ENCODE measurements at regions not wholly inside any gene's neighbourhood (a gene's known extent, or its start where the extent isn't known, plus 50 kb on each side); places are given as distances from the start of the nearest gene placed in this dataset.

DNA sequence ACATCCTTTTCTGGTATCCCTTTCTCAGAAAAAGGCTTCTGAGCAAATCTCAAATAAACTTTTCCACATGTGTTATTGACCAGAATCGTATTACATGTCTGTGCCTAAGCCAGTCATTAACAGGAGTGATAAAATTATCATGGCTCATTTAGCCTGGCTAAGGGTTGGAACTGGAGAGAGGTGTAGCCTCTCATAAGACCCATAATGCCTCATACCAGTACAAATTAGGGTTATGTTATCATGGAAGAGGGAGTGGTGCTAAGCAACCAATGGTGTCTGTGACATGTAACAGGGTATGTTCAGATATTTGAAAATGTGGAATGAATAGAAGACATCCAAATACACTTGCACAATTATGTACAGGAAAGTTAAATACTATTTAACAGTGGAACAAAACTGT lies 99.6 kb upstream of the CCDC160 start:
- POLR2A ChIA-PET = no interaction called here
- Histone ChIP-seq H3K36me3 (ENCODE audit: control insufficient read depth, insufficient read depth, low read length) (no peaks in the 10 kb centered on the region), H3K9me3 (replicated peaks; ENCODE audit: control insufficient read depth, insufficient read depth, low read depth, low read length) (no peaks in the 10 kb centered on the region), H2AFZ (ENCODE audit: low read depth, low read length) (no peak overlapping the region), H3K27ac (ENCODE audit: extremely low read depth, low read depth, low read length) (no peak overlapping the region), H3K9ac (ENCODE audit: insufficient read depth in 1 of 2, low read depth in 2 of 2, low read length in 2 of 2) (no peak overlapping the region), H3K79me2 (ENCODE audit: control insufficient read depth, insufficient read depth, low read length) (no peaks in the 10 kb centered on the region), H3K9me1 (ENCODE audit: control insufficient read depth, insufficient read depth, low read length) (no peaks in the 10 kb centered on the region), H3K4me2 (ENCODE audit: insufficient read depth, low read length) (no peak overlapping the region), H3K4me3 (no peak overlapping the region), H4K20me1 (replicated peaks; ENCODE audit: control insufficient read depth, insufficient read depth, low read length) (no peaks in the 10 kb centered on the region), H3K27me3 (ENCODE audit: control insufficient read depth in 2 of 2, insufficient read depth in 2 of 2, low read length in 2 of 2) (no peaks in the 10 kb centered on the region), H3K4me1 (replicated peaks in 1 of 2; ENCODE audit: control insufficient read depth in 2 of 2, insufficient read depth in 2 of 2, low read length in 2 of 2) (no peaks in the 10 kb centered on the region)
- DNase-seq (ENCODE audit: extremely low read depth in 1 of 4, low spot score in 3 of 4) (no peak), FAIRE-seq (no peak), ATAC-seq (no peak)
- 0% methylated on average over 1 of the region's 1 CpG for WGBS (ENCODE audit: insufficient coverage, low coverage, missing lambda C conversion rate)
- intact Hi-C loops (cut with micrococcal nuclease) (no loop called here), in situ Hi-C loops (cut with MboI) (no loop called here)
- TF ChIP-seq NFATC3 (IDR thresholded peaks at IDR 0.05) (no peak), ZBED1 (IDR thresholded peaks at IDR 0.05) (no peak), SMARCE1 (IDR thresholded peaks at IDR 0.05) (no peak), NRF1 (conservative IDR thresholded peaks at IDR 0.05 in 1 of 2, IDR thresholded peaks at IDR 0.05 in 1 of 2) (no peak), NFE2L1 (tag; IDR thresholded peaks at IDR 0.05; ENCODE audit: borderline replicate concordance, low read depth) (no peak)
- CTCF ChIA-PET (ENCODE audit: low intra/inter-chr PET ratio) = no interaction called here
- BruUV-seq (replicated peaks) = no TSS peak

DNA sequence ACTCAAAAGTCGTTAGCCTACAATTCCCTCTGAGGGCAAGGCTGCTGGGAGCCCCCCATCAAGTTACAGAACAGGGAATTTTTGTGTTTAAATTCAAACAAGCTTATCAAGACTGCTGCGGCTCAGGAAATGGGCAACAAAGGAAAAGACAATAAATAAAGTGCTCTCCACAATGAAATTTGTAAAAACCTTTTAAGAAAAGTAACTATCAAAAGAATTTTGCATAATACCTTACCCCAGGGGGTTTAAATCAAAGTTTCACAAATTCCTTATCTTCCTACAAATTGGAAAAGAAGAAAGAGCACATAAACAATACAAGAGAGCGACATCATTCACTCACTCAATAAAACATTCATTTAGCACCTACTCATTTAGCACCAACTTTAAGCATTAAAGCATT lies 97.9 kb upstream of the CCDC160 start:
- DNase-seq (ENCODE audit: extremely low read depth in 1 of 4, low spot score in 3 of 4) = no peak
- no peak overlapping the region for H3K27ac ChIP-seq (ENCODE audit: extremely low read depth, low read depth, low read length)
- ChIA-PET CTCF (ENCODE audit: low intra/inter-chr PET ratio) (no interaction called here), POLR2A (no interaction called here)
- H3K27me3 ChIP-seq (ENCODE audit: control insufficient read depth in 2 of 2, insufficient read depth in 2 of 2, low read length in 2 of 2) = no peaks in the 10 kb centered on the region
- no peak overlapping the region for H3K4me3 ChIP-seq
- WGBS (ENCODE audit: insufficient coverage, low coverage, missing lambda C conversion rate) = 0% methylated on average over 3 of the region's 3 CpGs
- intact Hi-C loops (cut with micrococcal nuclease) (no loop called here), in situ Hi-C loops (cut with MboI) (no loop called here)
- no peak overlapping the region for H2AFZ ChIP-seq (ENCODE audit: low read depth, low read length)
- H3K4me2 ChIP-seq (ENCODE audit: insufficient read depth, low read length) = no peak overlapping the region
- H3K9me3 ChIP-seq (replicated peaks; ENCODE audit: control insufficient read depth, insufficient read depth, low read depth, low read length) = no peaks in the 10 kb centered on the region
- no peaks in the 10 kb centered on the region for H3K79me2 ChIP-seq (ENCODE audit: control insufficient read depth, insufficient read depth, low read length)
- no TSS peak for BruUV-seq (replicated peaks)
- H3K9ac ChIP-seq (ENCODE audit: insufficient read depth in 1 of 2, low read depth in 2 of 2, low read length in 2 of 2) = no peak overlapping the region
- FAIRE-seq = no peak
- no peaks in the 10 kb centered on the region for H3K36me3 ChIP-seq (ENCODE audit: control insufficient read depth, insufficient read depth, low read length)
- H3K9me1 ChIP-seq (ENCODE audit: control insufficient read depth, insufficient read depth, low read length) = no peaks in the 10 kb centered on the region
- ATAC-seq = no peak
- H4K20me1 ChIP-seq (replicated peaks; ENCODE audit: control insufficient read depth, insufficient read depth, low read length) = no peaks in the 10 kb centered on the region
- no peaks in the 10 kb centered on the region for H3K4me1 ChIP-seq (replicated peaks in 1 of 2; ENCODE audit: control insufficient read depth in 2 of 2, insufficient read depth in 2 of 2, low read length in 2 of 2)
- TF ChIP-seq FOXK1 (CRISPR knock-in tag; IDR thresholded peaks at IDR 0.05; ENCODE audit: borderline replicate concordance) (no peak), ZNF518B (CRISPR knock-in tag; IDR thresholded peaks at IDR 0.05) (no peak), ZNF507 (tag; conservative IDR thresholded peaks at IDR 0.05) (no peak), TCFL5 (CRISPR knock-in tag; conservative IDR thresholded peaks at IDR 0.05) (no peak)
- TF ChIP-seq, protein P1, sequence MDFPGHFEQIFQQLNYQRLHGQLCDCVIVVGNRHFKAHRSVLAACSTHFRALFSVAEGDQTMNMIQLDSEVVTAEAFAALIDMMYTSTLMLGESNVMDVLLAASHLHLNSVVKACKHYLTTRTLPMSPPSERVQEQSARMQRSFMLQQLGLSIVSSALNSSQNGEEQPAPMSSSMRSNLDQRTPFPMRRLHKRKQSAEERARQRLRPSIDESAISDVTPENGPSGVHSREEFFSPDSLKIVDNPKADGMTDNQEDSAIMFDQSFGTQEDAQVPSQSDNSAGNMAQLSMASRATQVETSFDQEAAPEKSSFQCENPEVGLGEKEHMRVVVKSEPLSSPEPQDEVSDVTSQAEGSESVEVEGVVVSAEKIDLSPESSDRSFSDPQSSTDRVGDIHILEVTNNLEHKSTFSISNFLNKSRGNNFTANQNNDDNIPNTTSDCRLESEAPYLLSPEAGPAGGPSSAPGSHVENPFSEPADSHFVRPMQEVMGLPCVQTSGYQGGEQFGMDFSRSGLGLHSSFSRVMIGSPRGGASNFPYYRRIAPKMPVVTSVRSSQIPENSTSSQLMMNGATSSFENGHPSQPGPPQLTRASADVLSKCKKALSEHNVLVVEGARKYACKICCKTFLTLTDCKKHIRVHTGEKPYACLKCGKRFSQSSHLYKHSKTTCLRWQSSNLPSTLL (IDR thresholded peaks at IDR 0.05) = no peak
- TF ChIP-seq, protein P2, sequence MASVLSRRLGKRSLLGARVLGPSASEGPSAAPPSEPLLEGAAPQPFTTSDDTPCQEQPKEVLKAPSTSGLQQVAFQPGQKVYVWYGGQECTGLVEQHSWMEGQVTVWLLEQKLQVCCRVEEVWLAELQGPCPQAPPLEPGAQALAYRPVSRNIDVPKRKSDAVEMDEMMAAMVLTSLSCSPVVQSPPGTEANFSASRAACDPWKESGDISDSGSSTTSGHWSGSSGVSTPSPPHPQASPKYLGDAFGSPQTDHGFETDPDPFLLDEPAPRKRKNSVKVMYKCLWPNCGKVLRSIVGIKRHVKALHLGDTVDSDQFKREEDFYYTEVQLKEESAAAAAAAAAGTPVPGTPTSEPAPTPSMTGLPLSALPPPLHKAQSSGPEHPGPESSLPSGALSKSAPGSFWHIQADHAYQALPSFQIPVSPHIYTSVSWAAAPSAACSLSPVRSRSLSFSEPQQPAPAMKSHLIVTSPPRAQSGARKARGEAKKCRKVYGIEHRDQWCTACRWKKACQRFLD (CRISPR knock-in tag; IDR thresholded peaks at IDR 0.05) = no peak

Data from K562 (cell line).